Endodermal cell (in vitro differentiated cells): ENCODE measurements at regions not wholly inside any gene's neighbourhood (a gene's known extent, or its start where the extent isn't known, plus 50 kb on each side); places are given as distances from the start of the nearest gene placed in this dataset.

ENCODE experiments used
- DNase-seq: peaks from one replicate; pipeline ENCODE4 v3.0.0-alpha.2; 2017
- H3K27ac ChIP-seq: 2 replicates; pipeline ENCODE4 v1.5.1; 2013; ENCODE audit warnings: mild to moderate bottlenecking, low read depth, low read length, moderate library complexity
- H3K27me3 ChIP-seq: 2 replicates; pipeline ENCODE4 v1.6.1; 2013; ENCODE audit warnings: mild to moderate bottlenecking, low read length, moderate library complexity; ENCODE audit not compliant: insufficient read depth, control insufficient read depth, poor library complexity, severe bottlenecking
- H3K36me3 ChIP-seq: 2 replicates; pipeline ENCODE4 v1.7.0; 2013; ENCODE audit warnings: mild to moderate bottlenecking, low read length, moderate library complexity; ENCODE audit not compliant: control insufficient read depth, insufficient read depth
- H3K4me1 ChIP-seq: one replicate; pipeline ENCODE4 v1.7.0; 2013; ENCODE audit warnings: low read length; ENCODE audit not compliant: control insufficient read depth, insufficient read depth
- H3K4me3 ChIP-seq: 2 replicates; pipeline ENCODE4 v1.5.1; 2013; ENCODE audit warnings: mild to moderate bottlenecking, low read length, moderate library complexity
- H3K9ac ChIP-seq: 2 replicates; pipeline ENCODE4 v1.6.1; 2013; ENCODE audit warnings: mild to moderate bottlenecking, low read length, moderate library complexity; ENCODE audit not compliant: poor library complexity, severe bottlenecking; ENCODE audit errors: extremely low read depth
- H3K9me3 ChIP-seq: 2 replicates; pipeline ENCODE4 v1.6.1; 2013; ENCODE audit warnings: mild to moderate bottlenecking, low read length, moderate library complexity; ENCODE audit not compliant: control insufficient read depth
- H3K27ac Mint-ChIP-seq: 2 replicates; pipeline ENCODE4 v1.8.0; 2020; ENCODE audit warnings: mixed read lengths
- H3K27me3 Mint-ChIP-seq: 2 replicates; pipeline ENCODE4 v1.8.0; 2021; ENCODE audit warnings: mild to moderate bottlenecking, mixed read lengths; ENCODE audit not compliant: insufficient read depth
- H3K36me3 Mint-ChIP-seq: 2 replicates; pipeline ENCODE4 v1.8.0; 2020; ENCODE audit warnings: low read depth, mixed read lengths
- H3K4me1 Mint-ChIP-seq: 2 replicates; pipeline ENCODE4 v1.8.0; 2020; ENCODE audit warnings: mixed read lengths
- H3K4me3 Mint-ChIP-seq: 2 replicates; pipeline ENCODE4 v1.8.0; 2020; ENCODE audit warnings: mild to moderate bottlenecking, moderate library complexity, mixed read lengths
- H3K9me3 Mint-ChIP-seq: 2 replicates; pipeline ENCODE4 v1.8.0; 2020; ENCODE audit warnings: mild to moderate bottlenecking, mixed read lengths
- CTCF ChIP-seq: fragments of 200-600 bp; sonication (generic); conservative IDR thresholded peaks from 2 replicates; pipeline ENCODE4 v1.5.0; 2021; ENCODE audit warnings: antibody characterized with exemption, mild to moderate bottlenecking
- WGBS, 2 experiments: methylation state at CpG; one replicate each; pipeline versions ENCODE4 v1.1.5 to v1.1.7; 2013; ENCODE audit warnings: missing lambda C conversion rate in 2 of 2, mixed read lengths in 1 of 2; ENCODE audit not compliant: insufficient coverage in 1 of 2, insufficient read length in 1 of 2; 5-methylcytosine and 5-hydroxymethylcytosine counted together

- H3K27ac Mint-ChIP-seq, result no peak overlapping the region
- no peak overlapping the region for H3K4me3 Mint-ChIP-seq
- TF ChIP-seq CTCF, result no peak
- no peaks in the 10 kb centered on the region for H3K9me3 Mint-ChIP-seq
- Histone ChIP-seq H3K27me3 (no peaks in the 10 kb centered on the region), H3K36me3 (no peaks in the 10 kb centered on the region), H3K27ac (no peak overlapping the region), H3K4me3 (no peak overlapping the region), H3K9me3 (no peaks in the 10 kb centered on the region), H3K9ac (no peak overlapping the region), H3K4me1 (no peaks in the 10 kb centered on the region)
- no peaks in the 10 kb centered on the region for H3K4me1 Mint-ChIP-seq
- DNase-seq, result no peak
- H3K27me3 Mint-ChIP-seq, result peaks cover 3% of the 10 kb centered on the region
- H3K36me3 Mint-ChIP-seq, result no peaks in the 10 kb centered on the region
- 92 to 95% methylated on average over 3 to 7 of the region's 7 CpGs for WGBS, 2 experiments
Measured at GRCh38 chr11:45048313-45048841, 97.7 kb upstream of the TP53I11 start.

- H3K9ac ChIP-seq, result no peak overlapping the region
- H3K36me3 ChIP-seq, result no peaks in the 10 kb centered on the region
Measured at GRCh38 chr11:45048870-45049691, 97.4 kb upstream of the PRDM11 start.

GRCh38 chr11:45050111-45050510, 96.3 kb upstream of the PRDM11 start:
- no peaks in the 10 kb centered on the region for H3K36me3 Mint-ChIP-seq
- H3K27me3 ChIP-seq, result no peaks in the 10 kb centered on the region
- H3K27me3 Mint-ChIP-seq, result peaks cover 3% of the 10 kb centered on the region
- no peak overlapping the region for H3K4me3 ChIP-seq
- H3K4me1 Mint-ChIP-seq, result no peaks in the 10 kb centered on the region
- TF ChIP-seq CTCF, result no peak
- H3K4me3 Mint-ChIP-seq, result no peak overlapping the region
- H3K27ac Mint-ChIP-seq, result no peak overlapping the region
- no peaks in the 10 kb centered on the region for H3K4me1 ChIP-seq
- no peak overlapping the region for H3K9ac ChIP-seq
- no peaks in the 10 kb centered on the region for H3K9me3 Mint-ChIP-seq
- DNase-seq, result no peak
- H3K36me3 ChIP-seq, result no peaks in the 10 kb centered on the region
- WGBS, 2 experiments, result 90 to 91% methylated on average over 7 of the region's 7 CpGs
- H3K9me3 ChIP-seq, result no peaks in the 10 kb centered on the region
- H3K27ac ChIP-seq, result no peak overlapping the region

More at GRCh38 chr11:45048870-45049691, 97.4 kb upstream of the PRDM11 start:
- H3K4me3 Mint-ChIP-seq, result no peak overlapping the region
- no peaks in the 10 kb centered on the region for H3K4me1 ChIP-seq
- H3K36me3 Mint-ChIP-seq, result no peaks in the 10 kb centered on the region
- no peak overlapping the region for H3K27ac Mint-ChIP-seq
- H3K27ac ChIP-seq, result no peak overlapping the region
- DNase-seq, result no peak
- no peak for TF ChIP-seq CTCF
- WGBS, 2 experiments, result 93% methylated on average over 21 to 22 of the region's 22 CpGs
- peaks cover 3% of the 10 kb centered on the region for H3K27me3 Mint-ChIP-seq
- H3K4me1 Mint-ChIP-seq, result no peaks in the 10 kb centered on the region
- no peaks in the 10 kb centered on the region for H3K9me3 Mint-ChIP-seq
- H3K9me3 ChIP-seq, result no peaks in the 10 kb centered on the region
- no peaks in the 10 kb centered on the region for H3K27me3 ChIP-seq
- H3K4me3 ChIP-seq, result no peak overlapping the region
